ENCODE measurements at regions not wholly inside any gene's neighbourhood (a gene's known extent, or its start where the extent isn't known, plus 50 kb on each side); places are given as distances from the start of the nearest gene placed in this dataset.
"Not testable (repeated sequence)": the region's sequence is repeated elsewhere in the genome, so short reads cannot be mapped to it uniquely, and the experiment has no call there.

GRCh38 chr3:177803500-177803899 is 606.2 kb upstream of the TBL1XR1 start:
- DNase-seq = no peak

DNA sequence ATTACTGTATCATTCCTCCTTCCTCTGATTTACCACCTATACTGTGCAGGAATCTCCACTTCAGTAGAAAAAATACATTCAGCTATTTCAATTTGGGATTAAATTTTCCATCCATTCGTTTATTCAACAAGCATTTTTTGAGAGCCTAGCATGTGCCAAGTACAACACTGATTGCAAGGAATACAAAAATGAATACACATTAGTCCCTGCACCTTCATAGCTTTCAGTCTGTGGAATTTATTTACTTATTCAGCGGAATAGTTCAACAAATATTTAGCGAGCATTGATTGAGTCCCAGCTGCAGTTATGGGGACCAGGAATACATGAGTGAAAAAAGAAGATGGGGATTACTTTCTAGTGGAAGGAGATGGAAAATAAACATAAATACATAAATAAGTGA is 606.8 kb upstream of the TBL1XR1 start:
- DNase-seq = no peak

GRCh38 chr3:177804646-177805045 is 607.4 kb upstream of the TBL1XR1 start:
- no peak for DNase-seq

DNA sequence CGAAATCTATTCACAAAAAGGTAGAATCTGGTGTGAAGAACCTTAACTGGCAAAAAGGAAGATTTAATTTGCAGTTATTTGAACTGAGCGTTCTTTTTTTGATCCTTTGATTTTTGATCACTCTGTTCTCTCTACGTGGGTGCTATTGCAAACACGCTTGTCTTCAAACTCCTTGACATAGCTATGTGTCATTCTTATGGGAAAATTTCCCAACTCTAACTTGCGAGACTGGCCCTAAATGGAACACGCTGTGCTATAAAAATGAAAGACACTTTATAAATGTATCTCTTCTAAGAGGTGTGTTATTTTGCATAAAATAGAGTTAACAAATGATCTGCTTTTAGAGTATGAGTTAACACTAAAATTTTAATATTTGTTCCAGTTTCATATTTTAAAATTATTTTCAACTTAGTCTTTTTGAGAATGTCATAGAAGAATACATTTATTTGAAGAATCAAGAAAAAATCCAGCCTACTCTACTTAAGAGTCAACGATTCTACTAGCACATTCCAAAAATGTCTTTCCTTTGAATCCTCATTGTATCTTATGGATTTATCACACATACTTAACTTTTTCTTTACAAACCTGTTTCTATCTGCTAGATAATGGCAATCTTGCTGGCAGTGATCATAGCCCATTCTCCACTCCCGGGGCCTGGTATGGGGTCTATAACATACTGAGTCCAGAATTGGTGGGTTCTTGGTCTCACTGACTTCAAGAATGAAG is 610.0 kb upstream of the TBL1XR1 start:
- DNase-seq = no peak

GRCh38 chr3:177808928-177809478 is 611.7 kb upstream of the TBL1XR1 start:
- DNase-seq = not testable (repeated sequence)

DNA sequence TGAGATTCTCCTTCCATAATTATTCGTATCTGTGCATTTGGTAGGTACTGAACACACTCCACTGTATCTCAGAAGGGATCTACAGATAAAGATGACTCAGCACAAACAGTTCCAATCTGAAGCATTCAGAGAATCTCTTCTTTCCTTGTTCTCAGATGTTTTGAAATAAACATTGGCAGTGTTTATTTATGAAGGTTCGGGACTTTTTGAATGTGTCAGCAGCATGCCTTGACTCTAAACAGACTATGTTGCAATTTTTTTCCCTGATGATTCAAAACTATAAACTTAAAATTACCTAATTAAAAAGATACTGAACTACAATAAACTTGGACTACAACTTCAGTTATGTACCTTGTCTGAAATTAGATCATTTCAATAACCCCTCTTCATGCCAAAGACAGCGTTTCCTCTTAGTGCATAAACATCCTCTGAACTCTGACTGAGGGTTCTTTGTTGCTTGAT is 612.9 kb upstream of the TBL1XR1 start:
- DNase-seq = no peak

GRCh38 chr3:177811112-177811511 is 613.8 kb upstream of the TBL1XR1 start:
- no peak for DNase-seq

DNA sequence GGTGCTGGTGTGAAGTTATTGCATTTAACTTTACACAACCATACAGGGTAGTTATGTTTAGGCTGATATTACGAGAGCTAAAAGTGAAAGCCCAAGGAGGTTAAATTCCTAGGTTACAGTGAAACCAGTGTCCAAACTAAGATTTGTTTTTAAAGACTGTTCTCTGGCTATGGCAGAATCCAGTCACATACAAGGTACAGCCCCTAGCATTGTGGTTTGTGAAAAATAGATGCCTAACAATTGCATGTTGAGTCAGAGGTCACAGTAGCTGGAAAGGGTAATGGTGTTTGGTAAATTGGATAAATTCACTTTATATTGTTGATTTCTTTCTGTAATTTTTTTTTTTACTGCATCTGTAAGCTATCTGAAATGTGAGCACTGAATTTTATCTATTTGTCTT is 614.6 kb upstream of the TBL1XR1 start:
- no peak for DNase-seq

- no peak for DNase-seq
Observed at GRCh38 chr3:177812492-177812891, 615.2 kb upstream of the TBL1XR1 start.

DNA sequence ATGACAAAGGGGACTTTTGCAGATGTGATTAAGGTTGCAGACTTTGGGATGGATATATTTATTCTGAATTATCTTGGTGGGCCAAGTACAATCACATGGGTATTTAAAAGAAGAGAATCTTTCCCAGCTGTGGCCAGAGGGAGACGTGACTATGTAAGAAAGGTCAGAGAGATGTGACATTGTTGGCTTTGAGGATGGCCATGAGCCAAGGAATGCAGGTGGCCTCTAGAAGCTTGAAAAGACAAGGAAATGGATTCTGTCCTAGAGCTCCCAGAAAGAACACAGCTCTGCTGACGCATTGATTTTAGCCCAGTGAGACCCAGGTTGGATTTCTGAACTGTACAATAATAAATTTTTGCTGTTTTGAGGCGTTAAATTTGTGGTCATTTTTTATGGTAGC is 616.0 kb upstream of the TBL1XR1 start:
- DNase-seq = no peak

DNA sequence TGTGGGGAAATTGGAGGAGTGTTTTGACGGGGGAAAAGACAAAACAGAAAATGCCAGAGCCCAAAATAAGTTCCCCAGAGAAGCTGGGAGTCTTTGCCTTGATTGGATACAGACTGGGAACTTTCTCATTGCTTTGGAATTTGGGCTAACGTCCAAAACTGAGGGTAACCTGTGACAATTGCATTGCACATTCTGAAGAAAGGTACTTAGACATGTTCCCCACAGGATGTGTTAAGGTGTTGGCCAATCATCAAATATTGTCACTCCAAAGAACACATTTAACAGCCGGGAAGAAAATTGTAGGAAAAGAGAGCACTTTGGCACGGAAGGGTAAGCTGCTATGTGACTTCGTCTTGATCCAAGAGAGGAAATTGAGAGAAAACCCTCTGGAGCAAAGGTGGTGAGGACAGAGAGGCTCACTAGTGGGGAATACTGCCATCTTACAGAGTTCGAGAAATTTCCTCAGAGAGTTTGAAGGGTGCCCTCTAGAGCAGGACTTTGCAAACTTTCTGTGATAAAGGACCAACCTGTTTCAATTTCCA is 619.5 kb upstream of the TBL1XR1 start:
- DNase-seq = no peak

DNA sequence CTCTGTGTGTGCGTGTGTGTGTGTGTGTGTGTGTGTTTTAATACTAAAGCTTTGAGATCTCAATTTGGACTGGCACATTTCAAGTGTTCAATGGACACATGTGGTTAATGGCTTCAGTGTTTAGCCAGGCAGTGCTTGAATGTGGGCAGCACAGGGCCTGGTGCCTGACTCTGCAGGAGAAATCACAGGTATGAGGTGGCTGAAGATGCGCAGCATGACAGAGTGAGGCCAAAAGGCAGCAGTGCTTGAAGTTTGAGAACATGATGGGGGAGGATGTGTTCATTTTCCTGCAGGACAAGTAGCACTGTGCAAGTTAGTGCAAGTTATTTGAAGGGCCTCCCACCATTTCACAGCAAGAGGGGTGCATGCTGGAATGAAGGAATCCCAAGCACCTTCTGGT is 620.5 kb upstream of the TBL1XR1 start:
- DNase-seq = no peak

GRCh38 chr3:177818712-177819240 is 621.5 kb upstream of the TBL1XR1 start:
- DNase-seq = no peak

DNA sequence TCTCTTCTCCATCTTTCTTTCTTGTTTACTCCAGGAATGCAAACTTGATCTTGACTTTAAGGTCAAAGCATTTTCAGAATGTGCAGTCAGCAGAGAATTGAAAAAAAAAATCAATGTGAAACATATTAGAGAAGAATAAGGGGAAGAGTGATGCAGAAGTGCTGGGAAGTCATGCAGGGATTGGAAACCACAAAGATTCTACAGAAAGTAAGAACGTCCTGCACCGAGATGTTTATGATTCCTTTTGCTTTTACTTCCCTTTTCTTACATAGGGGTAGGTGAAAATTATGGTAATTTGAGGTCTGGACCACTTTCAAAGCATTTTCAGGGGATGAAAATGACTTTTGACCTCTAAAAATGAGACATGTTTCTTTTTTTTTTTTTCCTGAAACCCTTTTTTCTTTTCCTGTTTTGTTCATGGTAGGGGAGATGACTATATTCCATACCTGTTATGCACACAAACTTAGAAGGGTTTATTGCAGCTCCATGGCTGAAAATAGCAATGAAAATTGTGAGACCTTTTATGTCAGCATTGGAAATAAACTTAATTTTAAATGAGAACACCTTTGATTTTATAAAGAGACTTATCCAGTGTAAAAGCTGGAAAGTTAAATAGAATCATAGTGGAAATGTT is 623.5 kb upstream of the TBL1XR1 start:
- DNase-seq = no peak

DNA sequence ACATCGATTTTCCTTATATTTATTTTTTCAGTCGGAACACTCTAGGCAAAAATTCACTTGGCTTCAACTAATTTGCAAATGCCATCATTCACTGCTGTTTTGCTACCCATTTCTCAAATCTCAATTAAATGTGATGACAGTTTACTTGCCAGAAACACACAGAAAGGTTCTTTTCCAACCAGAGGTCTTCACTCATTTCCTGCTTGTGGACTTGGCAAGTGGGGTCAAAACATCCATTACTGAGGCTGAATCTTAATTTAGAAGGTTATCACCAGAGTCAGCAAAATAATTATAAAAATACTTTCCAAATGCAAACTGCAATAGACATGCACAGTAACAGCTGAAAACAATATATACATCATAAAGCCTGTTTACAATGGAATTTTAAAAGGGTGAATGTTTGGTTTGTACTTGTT is 625.4 kb upstream of the TBL1XR1 start:
- no peak for DNase-seq

DNA sequence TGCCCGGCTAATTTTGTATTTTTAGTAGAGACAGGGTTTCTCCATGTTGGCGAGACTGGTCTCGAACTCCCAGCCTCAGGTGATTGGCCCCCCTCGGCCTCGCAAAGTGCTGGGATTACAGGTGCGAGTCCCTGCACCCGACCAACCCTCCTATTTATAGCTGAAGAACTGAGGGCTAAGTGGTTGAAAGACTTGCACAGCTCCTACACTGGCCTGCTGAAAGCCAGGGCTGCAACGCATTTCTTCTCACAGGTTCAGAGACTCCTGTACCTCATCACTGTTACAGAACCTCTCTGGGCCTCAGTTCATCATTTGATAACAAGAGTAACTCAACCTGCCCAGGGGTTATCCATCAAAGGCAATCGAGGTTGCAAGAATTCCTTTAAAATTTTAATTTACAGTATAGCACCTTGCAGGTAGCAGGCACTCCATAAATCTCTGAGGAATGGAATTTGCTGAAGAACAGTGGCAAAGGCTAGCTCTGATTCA is 626.5 kb upstream of the TBL1XR1 start:
- no peak for DNase-seq

DNA sequence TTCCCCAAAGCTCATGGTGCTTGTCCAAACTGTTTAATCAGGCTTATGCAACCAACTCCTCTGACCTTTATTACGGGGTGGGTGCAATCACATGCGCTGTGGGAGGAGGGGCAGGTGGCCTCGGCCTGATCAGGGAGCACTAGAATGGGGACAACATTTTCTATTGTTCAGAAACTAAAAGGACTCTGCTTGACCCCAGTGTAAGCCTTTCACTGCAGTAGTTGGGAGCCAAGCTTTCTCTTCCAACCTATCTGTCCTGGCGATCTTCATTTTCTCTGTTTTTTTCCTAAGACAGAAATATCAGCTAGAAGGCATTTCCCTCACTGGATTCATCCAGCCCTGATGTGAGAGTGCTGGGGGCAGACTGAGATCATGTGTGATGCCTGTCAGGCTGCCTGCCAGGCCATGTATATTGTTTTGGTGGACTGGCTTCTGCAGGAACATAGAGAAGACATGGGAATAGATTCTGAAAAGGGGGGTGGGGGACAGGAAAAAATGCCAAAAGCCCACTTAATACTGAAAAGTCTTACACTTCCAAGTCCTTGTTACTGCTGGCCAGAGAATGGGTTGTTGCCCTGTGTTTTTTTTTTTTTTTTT is 627.0 kb upstream of the TBL1XR1 start:
- no peak for DNase-seq

DNA sequence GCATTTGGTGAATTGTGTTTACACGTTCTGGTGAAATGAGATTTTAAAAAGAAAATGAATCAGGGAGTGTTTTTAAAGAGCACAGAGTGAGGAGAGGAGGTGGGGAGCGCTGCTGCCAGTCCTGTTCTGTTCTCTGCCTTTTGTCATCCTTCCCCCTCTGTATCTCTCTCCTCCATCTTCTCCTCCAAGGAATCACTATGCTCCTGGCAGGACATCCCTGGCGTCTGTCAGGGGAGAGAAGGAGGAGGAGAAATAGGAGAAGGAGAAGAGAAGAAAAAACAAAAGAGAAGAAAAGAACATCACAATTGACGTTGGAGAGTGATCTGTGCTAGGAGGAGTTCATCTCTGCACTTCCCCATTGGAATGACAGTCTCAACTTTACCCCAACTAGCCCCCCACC is 627.6 kb upstream of the TBL1XR1 start:
- no peak for DNase-seq

DNA sequence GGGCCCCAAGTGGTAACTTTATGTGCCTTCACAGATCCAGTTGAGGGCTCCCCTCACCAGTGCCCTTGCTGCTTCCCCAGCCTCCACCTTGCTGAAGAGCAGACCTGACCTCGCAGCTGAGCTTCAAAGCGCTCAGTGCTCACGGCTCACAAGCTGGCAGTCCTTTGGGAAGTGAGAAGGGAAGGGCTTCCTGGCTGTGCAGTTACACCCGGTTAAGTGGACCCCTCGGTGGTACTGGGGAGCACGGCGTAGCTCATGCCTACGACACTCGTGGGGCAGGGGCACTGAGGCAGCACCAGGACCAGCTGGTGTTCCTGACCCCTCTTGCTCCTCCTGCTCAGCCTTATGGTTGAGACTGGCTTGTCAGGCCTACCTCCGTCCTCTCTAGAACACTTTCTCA is 629.0 kb upstream of the TBL1XR1 start:
- no peak for DNase-seq

DNA sequence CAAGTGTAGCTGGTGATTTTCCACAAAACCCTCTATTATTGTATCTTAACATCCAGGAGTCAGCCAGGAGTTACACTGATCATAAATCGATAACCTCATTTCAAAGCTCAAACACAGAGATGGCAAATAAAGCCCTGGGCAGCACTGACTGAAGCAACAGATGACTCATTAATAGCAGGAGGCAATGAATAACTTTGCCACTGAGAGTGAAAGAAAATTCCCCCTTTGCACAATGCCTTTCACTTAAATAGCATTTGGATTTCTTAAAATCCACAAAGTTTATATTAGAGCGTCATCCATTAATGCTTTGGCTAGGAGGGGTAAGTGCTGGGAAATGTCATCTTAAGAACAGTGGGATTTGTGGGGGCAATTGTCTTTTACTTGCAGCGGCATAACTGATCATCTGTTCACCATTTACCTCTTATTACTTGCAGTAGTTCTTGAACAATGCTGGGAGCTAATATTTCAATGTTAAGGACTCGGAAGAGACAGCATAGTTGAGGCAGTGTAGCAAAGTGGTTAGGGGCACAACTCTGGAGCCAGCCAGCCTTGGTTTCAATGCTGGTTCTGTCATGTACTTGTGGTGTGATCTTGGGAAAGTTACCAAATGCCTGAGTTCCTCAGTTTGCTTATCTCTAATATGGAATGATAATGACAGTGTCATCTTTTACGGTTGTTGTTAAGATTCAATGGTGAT is 630.4 kb upstream of the TBL1XR1 start:
- DNase-seq = no peak

- no peak for DNase-seq
Observed at GRCh38 chr3:177828208-177828565, 630.9 kb upstream of the TBL1XR1 start.

DNA sequence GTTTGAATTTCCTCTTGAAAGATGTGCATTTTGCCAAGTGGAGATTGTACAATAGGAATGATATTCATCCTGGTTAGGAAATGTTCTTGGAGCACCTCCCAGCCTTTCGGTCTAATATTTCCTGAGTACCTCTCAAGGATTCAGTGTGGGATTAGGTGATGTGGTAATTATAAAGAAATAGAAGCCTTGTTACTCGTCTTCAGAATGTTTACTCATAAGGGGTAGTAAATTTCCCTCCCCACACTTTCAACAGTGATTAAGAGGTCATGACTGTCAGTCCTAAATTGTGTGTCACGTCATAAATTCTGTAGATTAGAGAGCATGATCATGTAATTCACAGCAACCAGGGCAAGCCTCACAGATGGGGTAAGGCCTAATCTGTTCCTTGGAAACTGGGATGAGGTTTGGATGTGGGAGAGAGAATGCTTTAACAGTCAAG is 633.1 kb upstream of the TBL1XR1 start:
- DNase-seq = no peak

DNA sequence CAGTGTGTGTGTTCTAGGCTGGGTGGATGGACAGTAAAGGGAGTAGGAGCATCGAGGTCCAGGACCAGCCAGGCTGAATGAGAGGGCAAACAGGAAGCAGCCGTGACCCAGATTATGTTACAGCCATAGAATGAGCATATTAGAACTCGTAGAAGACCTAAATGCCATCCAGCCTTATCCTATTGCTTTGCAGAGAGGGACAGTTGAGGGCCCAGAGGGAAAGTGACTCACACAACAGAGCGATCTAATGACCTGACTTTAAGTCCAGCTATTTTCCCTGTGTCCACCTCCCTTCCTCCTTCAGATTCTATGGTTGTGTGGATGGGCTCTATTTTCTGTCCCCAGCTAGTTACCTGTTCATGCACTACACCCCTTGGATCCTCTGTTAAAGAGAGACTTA is 634.1 kb upstream of the TBL1XR1 start:
- no peak for DNase-seq
